GM12891 (cell line): ENCODE measurements at regions not wholly inside any gene's neighbourhood (a gene's known extent, or its start where the extent isn't known, plus 50 kb on each side); places are given as distances from the start of the nearest gene placed in this dataset.
A peak's percentile ranks its signal among the peaks of the same experiment; 100 is the strongest.

Source experiments
- DNase-seq: peaks from one replicate; pipeline ENCODE4 v3.0.0; 2011; ENCODE audit warnings: low spot score; ENCODE audit not compliant: insufficient read length
- FAIRE-seq: peaks from 2 replicates; lab custom pipeline; 2011; peaks lifted over from hg19 to GRCh38; lab: Jason Lieb, UNC
- PAX5 ChIP-seq: IDR thresholded peaks from 2 replicates; pipeline ENCODE4 v1.6.1; 2011; ENCODE audit warnings: low read length, moderate library complexity, mild to moderate bottlenecking; ENCODE audit not compliant: insufficient read depth, severe bottlenecking
- POLR2A ChIP-seq: IDR thresholded peaks from 2 replicates; pipeline ENCODE4 v1.6.1; 2011; ENCODE audit warnings: low read depth, low read length, control low read depth
- POLR2AphosphoS5 ChIP-seq: IDR thresholded peaks from 2 replicates; pipeline ENCODE4 v1.6.1; 2011; ENCODE audit warnings: low read depth, low read length, control low read depth
- POU2F2 ChIP-seq: IDR thresholded peaks from 2 replicates; pipeline ENCODE4 v1.6.1; 2011; ENCODE audit warnings: low read depth, mild to moderate bottlenecking, control low read depth, low read length, moderate library complexity
- SPI1 ChIP-seq: IDR thresholded peaks from 2 replicates; pipeline ENCODE4 v1.6.1; 2011; ENCODE audit warnings: low read depth, low read length, control low read depth
- TAF1 ChIP-seq: IDR thresholded peaks from 2 replicates; pipeline ENCODE4 v1.6.1; 2011; ENCODE audit warnings: low read depth, low read length, control low read depth

- FAIRE-seq (no peak), DNase-seq (no peak)
- no peak for TF ChIP-seq SPI1
- no peak for TF ChIP-seq TAF1
- TF ChIP-seq POLR2AphosphoS5: no peak
- TF ChIP-seq PAX5: no peak
- no peak for TF ChIP-seq POU2F2
- no peak for TF ChIP-seq POLR2A
These were observed 546.0 kb downstream of the BCOR start for GRCh38 chrX:39551762-39552161.

DNA sequence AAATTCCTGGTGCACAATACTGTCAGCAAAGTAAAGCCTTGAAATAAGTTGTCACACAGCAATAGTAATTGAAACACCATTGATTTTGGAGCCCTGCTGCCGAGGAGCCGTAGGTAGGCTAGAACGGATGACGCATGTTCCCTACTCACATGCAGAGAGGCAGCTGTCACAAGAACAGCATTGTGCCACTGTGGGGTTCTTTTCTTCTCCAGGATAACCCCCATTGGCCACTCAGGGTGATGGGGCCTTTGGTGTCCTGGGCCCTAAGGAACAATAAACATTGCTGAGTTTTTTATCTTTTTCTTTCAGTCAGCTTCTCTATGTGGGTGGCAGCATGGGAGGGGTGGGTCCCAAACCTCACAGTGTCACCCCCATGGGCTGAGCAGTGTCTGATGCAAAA, 542.3 kb downstream of the BCOR start:
- TF ChIP-seq POU2F2 (no peak), TAF1 (no peak)
- FAIRE-seq (no peak), DNase-seq (no peak)

- DNase-seq (no peak), FAIRE-seq (peak; percentile 38)
- TF ChIP-seq PAX5: no peak
- no peak for TF ChIP-seq SPI1
- TF ChIP-seq POLR2AphosphoS5: no peak
- TF ChIP-seq POU2F2: no peak
- TF ChIP-seq TAF1: no peak
- no peak for TF ChIP-seq POLR2A
These were observed 541.7 kb downstream of the BCOR start for GRCh38 chrX:39556056-39556455.

- no peak for DNase-seq
- no peak for FAIRE-seq
- TF ChIP-seq SPI1 (no peak), TAF1 (no peak), POU2F2 (no peak)
These were observed 538.5 kb downstream of the BCOR start for GRCh38 chrX:39559229-39559628.

- no peak for TF ChIP-seq PAX5
- TF ChIP-seq TAF1: no peak
- TF ChIP-seq SPI1: no peak
- no peak for TF ChIP-seq POLR2A
- no peak for TF ChIP-seq POLR2AphosphoS5
- no peak for TF ChIP-seq POU2F2
- no peak for DNase-seq
- no peak for FAIRE-seq
These were observed 537.5 kb downstream of the BCOR start for GRCh38 chrX:39560271-39560670.

GRCh38 chrX:39563178-39563577, 534.6 kb downstream of the BCOR start:
- DNase-seq (no peak), FAIRE-seq (no peak)
- TF ChIP-seq TAF1 (no peak), SPI1 (0 out of 2 replicates have a peak, but pooled peaks have one; percentile 20)

DNA sequence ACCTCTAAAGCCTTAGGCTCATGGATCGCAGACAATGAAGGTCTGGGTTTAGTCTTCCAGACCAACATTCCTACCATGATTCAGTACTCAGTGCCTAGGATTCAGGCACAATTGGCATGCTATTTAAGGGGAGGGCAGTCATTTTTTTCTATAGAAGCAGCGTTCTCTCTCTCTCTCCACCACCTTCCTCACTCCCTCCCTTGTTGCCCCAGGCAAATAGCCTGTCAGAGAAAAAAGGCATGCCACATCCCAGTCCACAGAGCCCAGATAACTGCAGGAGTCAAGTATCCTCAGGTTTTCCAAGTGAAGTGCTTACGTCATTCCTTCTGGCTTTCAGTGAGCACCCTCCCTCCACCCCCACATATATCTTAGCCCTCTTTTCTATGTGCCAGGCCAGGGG, 533.0 kb downstream of the BCOR start:
- TF ChIP-seq POU2F2 (no peak), PAX5 (no peak), SPI1 (no peak), TAF1 (no peak), POLR2AphosphoS5 (no peak), POLR2A (no peak)
- DNase-seq: no peak
- no peak for FAIRE-seq

DNA sequence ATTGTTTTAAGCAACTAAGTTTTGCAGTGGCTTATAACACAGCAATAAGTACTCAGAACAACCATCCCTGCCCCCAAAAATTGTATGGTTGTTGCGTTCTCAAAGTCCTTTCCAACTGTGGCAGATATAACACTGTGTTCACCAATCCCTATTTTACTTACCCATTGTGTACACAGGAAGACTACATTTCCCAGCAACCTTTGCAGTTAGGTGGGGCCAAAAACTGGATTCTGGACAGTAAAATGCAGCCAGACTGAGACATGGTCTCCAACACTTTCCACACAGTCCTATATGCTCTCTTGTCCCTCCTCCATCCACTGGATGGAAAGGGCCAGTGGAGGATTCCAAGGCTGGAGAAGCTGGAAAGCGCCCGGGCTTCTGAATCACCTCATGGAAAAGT, 523.6 kb downstream of the BCOR start:
- no peak for FAIRE-seq
- TF ChIP-seq POLR2A (no peak), POU2F2 (no peak), SPI1 (no peak), TAF1 (no peak), POLR2AphosphoS5 (no peak), PAX5 (no peak)
- no peak for DNase-seq

- no peak for FAIRE-seq
- no peak for DNase-seq
- no peak for TF ChIP-seq TAF1
- TF ChIP-seq POLR2AphosphoS5: no peak
- TF ChIP-seq POLR2A: no peak
- TF ChIP-seq SPI1: no peak
- TF ChIP-seq PAX5: no peak
- no peak for TF ChIP-seq POU2F2
These were observed 521.5 kb downstream of the BCOR start for GRCh38 chrX:39576041-39576872.

- TF ChIP-seq PAX5 (no peak), POU2F2 (no peak), SPI1 (no peak), POLR2AphosphoS5 (no peak), TAF1 (no peak), POLR2A (no peak)
- FAIRE-seq (no peak), DNase-seq (no peak)
These were observed 520.4 kb downstream of the BCOR start for GRCh38 chrX:39577206-39577984.
